ENCODE measurements at regions not wholly inside any gene's neighbourhood (a gene's known extent, or its start where the extent isn't known, plus 50 kb on each side); places are given as distances from the start of the nearest gene placed in this dataset.

DNA sequence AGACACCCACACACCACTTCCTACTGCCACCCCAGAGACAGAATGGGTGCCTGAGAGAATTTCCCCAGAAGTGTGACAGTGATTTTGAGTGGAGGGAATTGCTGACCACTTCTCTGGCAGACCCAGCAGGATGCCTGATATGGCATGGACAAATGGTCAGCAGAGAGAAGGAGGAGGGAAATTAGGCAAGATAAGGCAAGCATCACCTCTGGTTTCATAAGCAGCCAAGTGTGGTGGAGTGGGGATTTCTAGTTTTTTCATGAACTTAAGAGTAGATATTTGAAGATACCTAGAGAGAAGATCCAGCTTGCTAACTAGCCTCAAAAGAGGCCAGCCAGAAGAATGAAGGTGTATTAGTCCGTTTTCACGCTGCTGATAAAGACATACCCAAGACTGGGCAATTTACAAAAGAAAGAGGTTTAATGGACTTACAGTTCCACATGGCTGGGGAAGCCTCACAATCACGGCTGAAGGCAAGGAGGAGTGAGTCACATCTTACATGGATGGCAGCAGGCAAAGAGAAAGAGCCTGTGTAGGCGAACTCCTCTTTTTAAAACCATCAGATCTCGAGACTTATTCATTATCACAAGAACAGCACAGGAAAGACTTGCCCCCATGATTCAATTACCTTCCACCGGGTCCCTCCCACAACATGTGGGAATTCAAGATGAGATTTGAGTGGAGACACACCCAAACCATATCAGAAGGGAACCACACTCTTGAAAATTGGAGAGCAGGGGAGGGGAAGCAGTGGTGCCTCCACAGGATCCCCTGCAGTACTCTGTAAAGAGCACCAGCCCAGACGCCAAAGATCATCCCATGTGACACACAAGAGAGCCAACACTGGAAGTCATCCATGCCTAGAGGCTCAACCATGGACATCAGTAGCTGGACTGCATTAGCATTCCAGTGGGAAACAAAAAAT lies 64.2 kb downstream of the RBM43 start:
- Mint-ChIP-seq H3K4me1 (ENCODE audit: low read depth) (peaks cover 6% of the 10 kb centered on the region), H3K4me3 (no peak overlapping the region), H3K36me3 (ENCODE audit: low read depth) (no peaks in the 10 kb centered on the region), H3K27ac (no peak overlapping the region), H3K9me3 (no peaks in the 10 kb centered on the region), H3K27me3 (no peaks in the 10 kb centered on the region)
- intact Hi-C loops (cut with micrococcal nuclease): no loop called here

DNA sequence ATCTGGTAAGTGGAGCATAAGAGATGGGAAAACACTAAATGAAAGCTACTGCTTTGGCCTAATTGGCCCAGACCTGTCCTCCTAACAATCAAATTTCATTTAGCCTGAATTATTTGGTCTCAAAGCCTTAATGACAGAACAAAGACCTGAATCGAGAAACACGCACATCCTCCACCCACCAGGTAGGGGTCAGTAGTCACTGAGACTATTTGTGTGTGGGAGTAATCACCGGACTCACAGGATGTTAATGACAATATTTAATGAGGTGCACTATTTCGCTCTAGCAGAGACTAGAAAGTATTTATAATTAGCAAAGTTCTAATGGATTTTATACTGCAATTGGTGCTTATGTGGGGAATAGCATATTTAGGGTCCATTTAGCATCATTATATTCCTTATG lies 68.1 kb downstream of the RBM43 start:
- intact Hi-C loops (cut with micrococcal nuclease): no loop called here
- Mint-ChIP-seq H3K27ac (no peak overlapping the region), H3K4me1 (ENCODE audit: low read depth) (peaks cover 6% of the 10 kb centered on the region)

GRCh38 chr2:151192681-151193080 lies 69.0 kb downstream of the RBM43 start:
- intact Hi-C loops (cut with micrococcal nuclease): no loop called here
- no peaks in the 10 kb centered on the region for H3K36me3 Mint-ChIP-seq (ENCODE audit: low read depth)
- peaks cover 6% of the 10 kb centered on the region for H3K4me1 Mint-ChIP-seq (ENCODE audit: low read depth)
- no peaks in the 10 kb centered on the region for H3K9me3 Mint-ChIP-seq
- H3K27me3 Mint-ChIP-seq: no peaks in the 10 kb centered on the region
- no peak overlapping the region for H3K4me3 Mint-ChIP-seq
- no peak overlapping the region for H3K27ac Mint-ChIP-seq

More for the DNA sequence above, 68.1 kb downstream of the RBM43 start:
- no peaks in the 10 kb centered on the region for H3K27me3 Mint-ChIP-seq
- H3K9me3 Mint-ChIP-seq: no peaks in the 10 kb centered on the region
- H3K36me3 Mint-ChIP-seq (ENCODE audit: low read depth): no peaks in the 10 kb centered on the region
- no peak overlapping the region for H3K4me3 Mint-ChIP-seq

GRCh38 chr2:151191001-151191400 lies 70.7 kb downstream of the RBM43 start:
- no peaks in the 10 kb centered on the region for H3K36me3 Mint-ChIP-seq (ENCODE audit: low read depth)

DNA sequence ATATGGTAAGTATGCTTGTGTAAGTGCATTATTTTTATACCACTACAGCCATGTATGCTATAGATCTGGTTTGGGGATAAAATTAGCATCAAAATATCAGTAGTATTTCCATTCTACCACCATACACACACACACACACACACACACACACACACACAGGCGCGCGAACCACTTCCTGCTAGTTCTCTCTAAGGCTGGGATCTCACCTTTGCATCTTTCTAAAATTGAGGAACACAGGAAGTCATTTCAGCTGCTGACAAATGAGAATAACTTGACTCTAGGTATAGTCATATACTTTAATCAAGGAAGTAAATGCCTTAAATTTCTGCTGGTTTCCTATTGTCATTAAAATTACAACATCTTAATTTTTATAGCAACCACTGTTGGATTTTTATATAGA lies 72.5 kb downstream of the RBM43 start:
- Mint-ChIP-seq H3K4me3 (no peak overlapping the region), H3K9me3 (no peaks in the 10 kb centered on the region), H3K27me3 (no peaks in the 10 kb centered on the region), H3K27ac (no peak overlapping the region), H3K4me1 (ENCODE audit: low read depth) (no peaks in the 10 kb centered on the region), H3K36me3 (ENCODE audit: low read depth) (no peaks in the 10 kb centered on the region)
- intact Hi-C loops (cut with micrococcal nuclease): no loop called here

More at GRCh38 chr2:151191001-151191400, 70.7 kb downstream of the RBM43 start:
- H3K4me1 Mint-ChIP-seq (ENCODE audit: low read depth): no peaks in the 10 kb centered on the region
- no peak overlapping the region for H3K27ac Mint-ChIP-seq
- no peaks in the 10 kb centered on the region for H3K27me3 Mint-ChIP-seq
- no peak overlapping the region for H3K4me3 Mint-ChIP-seq
- no peaks in the 10 kb centered on the region for H3K9me3 Mint-ChIP-seq
- intact Hi-C loops (cut with micrococcal nuclease): no loop called here

- no peaks in the 10 kb centered on the region for H3K4me1 Mint-ChIP-seq (ENCODE audit: low read depth)
- intact Hi-C loops (cut with micrococcal nuclease): no loop called here
- H3K27me3 Mint-ChIP-seq: no peaks in the 10 kb centered on the region
- no peaks in the 10 kb centered on the region for H3K9me3 Mint-ChIP-seq
- no peak overlapping the region for H3K27ac Mint-ChIP-seq
- no peaks in the 10 kb centered on the region for H3K36me3 Mint-ChIP-seq (ENCODE audit: low read depth)
- no peak overlapping the region for H3K4me3 Mint-ChIP-seq
Measured at GRCh38 chr2:151186011-151186410, 75.7 kb downstream of the RBM43 start.

GRCh38 chr2:151182899-151183809 lies 78.5 kb downstream of the RBM43 start:
- Mint-ChIP-seq H3K4me3 (no peak overlapping the region), H3K9me3 (no peaks in the 10 kb centered on the region), H3K36me3 (ENCODE audit: low read depth) (no peaks in the 10 kb centered on the region)

DNA sequence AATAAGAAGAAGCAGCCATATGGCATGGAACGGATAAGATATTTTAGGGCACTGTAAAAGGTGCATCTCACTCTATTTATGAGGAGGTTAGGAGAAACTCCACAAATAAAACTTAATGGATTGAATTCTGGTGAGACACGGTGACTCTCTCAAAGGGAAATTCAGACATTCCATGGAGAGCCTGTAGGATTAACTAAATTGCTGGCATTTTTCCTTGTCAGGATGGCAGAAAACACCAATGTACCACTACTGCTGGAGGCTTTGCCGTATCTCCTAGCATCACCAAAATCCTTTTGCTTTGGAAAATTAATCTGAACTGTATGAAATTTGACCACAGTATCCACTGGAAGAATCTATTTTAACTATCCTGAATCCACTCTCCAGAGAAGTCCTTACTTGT lies 79.3 kb downstream of the RBM43 start:
- Mint-ChIP-seq H3K27me3 (no peaks in the 10 kb centered on the region), H3K36me3 (ENCODE audit: low read depth) (no peaks in the 10 kb centered on the region), H3K9me3 (no peaks in the 10 kb centered on the region), H3K4me1 (ENCODE audit: low read depth) (no peaks in the 10 kb centered on the region), H3K4me3 (no peak overlapping the region), H3K27ac (no peak overlapping the region)
- intact Hi-C loops (cut with micrococcal nuclease): no loop called here

More at GRCh38 chr2:151182899-151183809, 78.5 kb downstream of the RBM43 start:
- intact Hi-C loops (cut with micrococcal nuclease): no loop called here
- H3K4me1 Mint-ChIP-seq (ENCODE audit: low read depth): no peaks in the 10 kb centered on the region
- no peaks in the 10 kb centered on the region for H3K27me3 Mint-ChIP-seq
- no peak overlapping the region for H3K27ac Mint-ChIP-seq

DNA sequence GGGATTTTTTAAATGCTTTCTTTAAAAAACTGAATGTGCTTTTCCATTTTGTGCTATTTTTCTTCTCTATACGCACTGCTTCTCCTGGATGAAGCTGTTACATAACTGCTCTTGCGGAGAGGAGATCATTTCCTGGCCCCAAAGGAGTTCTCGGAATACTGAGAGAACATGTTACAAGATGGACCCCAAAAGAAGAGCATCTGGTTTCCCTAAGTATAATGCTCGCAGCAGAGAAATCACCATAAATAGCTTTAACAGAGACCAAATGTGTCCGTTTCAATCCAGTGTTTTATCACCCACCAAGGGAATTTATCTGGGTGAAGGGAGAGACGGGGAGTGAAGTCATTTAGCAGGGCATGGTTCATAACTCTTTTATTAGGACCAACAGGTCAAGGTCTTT lies 80.1 kb downstream of the RBM43 start:
- Mint-ChIP-seq H3K4me3 (no peak overlapping the region), H3K27ac (no peak overlapping the region), H3K9me3 (no peaks in the 10 kb centered on the region), H3K27me3 (no peaks in the 10 kb centered on the region), H3K4me1 (ENCODE audit: low read depth) (no peaks in the 10 kb centered on the region), H3K36me3 (ENCODE audit: low read depth) (no peaks in the 10 kb centered on the region)
- intact Hi-C loops (cut with micrococcal nuclease): no loop called here

DNA sequence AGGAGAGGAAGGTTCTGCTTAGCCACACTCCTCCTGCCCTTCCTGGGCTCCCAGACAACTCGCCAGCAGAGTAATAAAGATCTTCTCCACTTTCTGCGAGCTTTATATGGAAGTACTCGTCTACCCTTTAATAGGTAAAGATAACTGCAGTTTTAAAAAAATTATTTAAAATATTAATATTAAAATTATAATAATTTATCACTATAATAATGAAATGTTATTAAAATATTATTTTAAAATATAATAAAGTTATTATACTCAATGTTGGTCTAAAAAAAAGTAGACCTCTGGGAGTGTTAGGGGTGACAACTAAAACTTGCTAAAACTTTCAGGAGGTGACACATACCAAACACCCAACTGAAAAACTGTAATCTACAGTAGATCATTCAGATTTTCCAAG lies 81.5 kb downstream of the RBM43 start:
- Mint-ChIP-seq H3K4me1 (ENCODE audit: low read depth) (no peaks in the 10 kb centered on the region), H3K27me3 (no peaks in the 10 kb centered on the region), H3K9me3 (no peaks in the 10 kb centered on the region), H3K27ac (no peak overlapping the region), H3K36me3 (ENCODE audit: low read depth) (no peaks in the 10 kb centered on the region), H3K4me3 (no peak overlapping the region)
- intact Hi-C loops (cut with micrococcal nuclease): no loop called here

DNA sequence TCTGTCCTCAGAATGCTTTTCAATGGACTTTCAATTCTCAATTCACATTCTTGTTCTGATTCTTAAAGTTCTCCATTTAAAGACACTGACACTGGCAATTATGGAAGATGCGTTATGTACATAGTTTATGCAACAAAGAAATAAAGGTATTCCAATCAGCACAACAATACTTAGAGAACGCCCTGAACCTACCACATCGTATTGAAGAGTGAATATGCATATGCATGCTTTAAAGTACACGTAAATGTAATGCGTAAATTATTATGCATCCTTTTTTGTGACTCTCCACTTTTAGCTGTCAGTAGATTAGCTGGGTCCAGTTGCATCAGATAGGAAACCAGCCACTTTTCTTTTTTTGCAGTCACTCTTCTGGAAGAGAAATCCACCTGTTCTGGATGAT lies 83.5 kb downstream of the RBM43 start:
- Mint-ChIP-seq H3K4me1 (ENCODE audit: low read depth) (no peaks in the 10 kb centered on the region), H3K36me3 (ENCODE audit: low read depth) (no peaks in the 10 kb centered on the region), H3K27ac (no peak overlapping the region), H3K4me3 (no peak overlapping the region), H3K9me3 (no peaks in the 10 kb centered on the region), H3K27me3 (no peaks in the 10 kb centered on the region)
- intact Hi-C loops (cut with micrococcal nuclease): no loop called here

DNA sequence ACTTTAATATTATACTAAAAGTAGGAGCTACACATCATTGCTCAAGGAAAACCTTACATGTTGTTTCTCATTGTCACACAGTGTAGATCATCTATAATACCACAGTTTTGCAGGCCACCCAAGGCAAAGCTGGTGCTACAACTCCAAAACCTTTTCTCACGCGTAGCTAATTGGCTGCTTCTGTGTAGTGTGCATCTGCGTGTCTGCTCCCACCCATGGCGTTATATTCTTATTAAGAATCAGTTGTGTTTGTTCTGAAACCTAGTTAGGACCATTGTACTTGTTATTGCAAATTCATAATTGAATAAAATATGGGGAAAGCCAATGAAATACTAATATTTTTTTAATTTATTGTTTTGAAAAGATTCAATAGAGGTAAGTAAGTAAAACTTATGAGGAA lies 83.9 kb downstream of the RBM43 start:
- Mint-ChIP-seq H3K27ac (no peak overlapping the region), H3K27me3 (no peaks in the 10 kb centered on the region), H3K4me3 (no peak overlapping the region), H3K4me1 (ENCODE audit: low read depth) (no peaks in the 10 kb centered on the region), H3K36me3 (ENCODE audit: low read depth) (no peaks in the 10 kb centered on the region), H3K9me3 (no peaks in the 10 kb centered on the region)
- intact Hi-C loops (cut with micrococcal nuclease): no loop called here

- H3K4me3 Mint-ChIP-seq: no peak overlapping the region
- H3K27me3 Mint-ChIP-seq: no peaks in the 10 kb centered on the region
- intact Hi-C loops (cut with micrococcal nuclease): no loop called here
- no peaks in the 10 kb centered on the region for H3K36me3 Mint-ChIP-seq (ENCODE audit: low read depth)
- H3K27ac Mint-ChIP-seq: no peak overlapping the region
- no peaks in the 10 kb centered on the region for H3K4me1 Mint-ChIP-seq (ENCODE audit: low read depth)
- H3K9me3 Mint-ChIP-seq: no peaks in the 10 kb centered on the region
Measured at GRCh38 chr2:151176661-151177060, 85.0 kb downstream of the RBM43 start.

GRCh38 chr2:151175864-151176263 lies 85.8 kb downstream of the RBM43 start:
- Mint-ChIP-seq H3K27ac (no peak overlapping the region), H3K9me3 (no peaks in the 10 kb centered on the region), H3K4me1 (ENCODE audit: low read depth) (no peaks in the 10 kb centered on the region), H3K36me3 (ENCODE audit: low read depth) (no peaks in the 10 kb centered on the region), H3K27me3 (no peaks in the 10 kb centered on the region), H3K4me3 (no peak overlapping the region)
- intact Hi-C loops (cut with micrococcal nuclease): no loop called here
